GM06990 (cell line): ENCODE measurements at regions not wholly inside any gene's neighbourhood (a gene's known extent, or its start where the extent isn't known, plus 50 kb on each side); places are given as distances from the start of the nearest gene placed in this dataset.

Experiments used
- DNase-seq: peaks from one replicate; pipeline ENCODE4 v3.0.0-alpha.2; 2011; ENCODE audit not compliant: insufficient read length; ENCODE audit errors: extremely low read depth
- H3K27me3 ChIP-seq: replicated peaks from 2 replicates; pipeline ENCODE4 v1.6.0; 2011; ENCODE audit warnings: low read length; ENCODE audit not compliant: control insufficient read depth, insufficient read depth
- H3K36me3 ChIP-seq: 2 replicates; pipeline ENCODE4 v1.5.1; 2011; ENCODE audit warnings: low read length; ENCODE audit not compliant: control insufficient read depth, insufficient read depth
- H3K4me3 ChIP-seq: replicated peaks from 2 replicates; pipeline ENCODE4 v1.5.1; 2011; ENCODE audit warnings: low read depth, mild to moderate bottlenecking, control low read depth, low read length
- TF ChIP-seq, protein P1 (sequence below): IDR thresholded peaks from 2 replicates; pipeline ENCODE4 v1.5.1; 2011; ENCODE audit warnings: low read length, control low read depth, mild to moderate bottlenecking, inconsistent platforms; ENCODE audit not compliant: insufficient read depth, poor library complexity, severe bottlenecking

GRCh38 chr7:47724335-47724982 lies 142.5 kb upstream of the TNS3 start:
- H3K27me3 ChIP-seq = peaks cover 4% of the 10 kb centered on the region

DNA sequence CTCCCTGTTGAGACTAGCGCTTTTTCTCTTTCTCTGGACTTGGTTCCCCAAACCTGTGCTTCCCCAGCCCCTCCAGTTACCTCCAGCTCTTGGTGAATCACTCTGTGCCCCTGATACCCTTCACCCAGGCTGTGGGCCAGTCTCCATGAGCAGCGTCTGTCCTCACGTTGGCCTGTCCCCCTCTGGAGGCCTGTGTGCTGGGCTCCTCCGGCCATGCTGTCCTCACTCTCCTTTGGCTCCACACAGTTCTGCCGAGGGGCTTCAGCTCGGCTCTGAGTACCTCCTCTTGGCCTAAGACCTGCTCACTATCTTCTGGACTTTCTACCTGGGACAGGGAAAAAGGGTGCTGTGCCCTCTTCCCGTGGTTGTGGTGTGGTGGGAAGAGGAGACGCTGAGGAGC lies 140.2 kb upstream of the TNS3 start:
- no peak for DNase-seq
- peaks cover 4% of the 10 kb centered on the region for H3K27me3 ChIP-seq
- TF ChIP-seq, protein P1, sequence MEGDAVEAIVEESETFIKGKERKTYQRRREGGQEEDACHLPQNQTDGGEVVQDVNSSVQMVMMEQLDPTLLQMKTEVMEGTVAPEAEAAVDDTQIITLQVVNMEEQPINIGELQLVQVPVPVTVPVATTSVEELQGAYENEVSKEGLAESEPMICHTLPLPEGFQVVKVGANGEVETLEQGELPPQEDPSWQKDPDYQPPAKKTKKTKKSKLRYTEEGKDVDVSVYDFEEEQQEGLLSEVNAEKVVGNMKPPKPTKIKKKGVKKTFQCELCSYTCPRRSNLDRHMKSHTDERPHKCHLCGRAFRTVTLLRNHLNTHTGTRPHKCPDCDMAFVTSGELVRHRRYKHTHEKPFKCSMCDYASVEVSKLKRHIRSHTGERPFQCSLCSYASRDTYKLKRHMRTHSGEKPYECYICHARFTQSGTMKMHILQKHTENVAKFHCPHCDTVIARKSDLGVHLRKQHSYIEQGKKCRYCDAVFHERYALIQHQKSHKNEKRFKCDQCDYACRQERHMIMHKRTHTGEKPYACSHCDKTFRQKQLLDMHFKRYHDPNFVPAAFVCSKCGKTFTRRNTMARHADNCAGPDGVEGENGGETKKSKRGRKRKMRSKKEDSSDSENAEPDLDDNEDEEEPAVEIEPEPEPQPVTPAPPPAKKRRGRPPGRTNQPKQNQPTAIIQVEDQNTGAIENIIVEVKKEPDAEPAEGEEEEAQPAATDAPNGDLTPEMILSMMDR = no peak
- H3K4me3 ChIP-seq = no peak overlapping the region
- H3K36me3 ChIP-seq = no peaks in the 10 kb centered on the region

More at GRCh38 chr7:47724335-47724982, 142.5 kb upstream of the TNS3 start:
- no peak for DNase-seq
- H3K36me3 ChIP-seq = no peaks in the 10 kb centered on the region
- H3K4me3 ChIP-seq = no peak overlapping the region
- TF ChIP-seq, protein P1 = no peak

DNA sequence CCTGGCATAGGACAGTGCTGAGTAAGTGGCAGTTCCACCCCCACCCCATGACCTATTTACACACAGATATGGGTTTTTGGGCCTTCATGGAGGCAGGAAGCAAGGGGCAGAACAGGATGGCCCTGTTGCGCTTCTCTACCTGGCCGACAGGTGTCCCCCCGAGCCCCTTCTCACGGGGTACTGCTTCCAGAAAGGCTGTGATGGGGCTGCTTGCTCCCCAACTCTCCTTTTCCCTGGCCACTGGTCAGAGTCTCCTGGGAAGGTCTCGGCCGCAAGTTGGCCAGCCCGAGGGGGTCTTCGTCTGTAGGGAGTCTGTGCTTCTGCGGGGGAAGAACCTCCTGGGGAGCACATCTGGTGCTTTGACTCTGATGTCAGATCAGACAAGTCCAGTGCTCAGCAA lies 139.8 kb upstream of the TNS3 start:
- H3K4me3 ChIP-seq = no peak overlapping the region
- TF ChIP-seq, protein P1 = peak; percentile 47
- H3K27me3 ChIP-seq = peaks cover 4% of the 10 kb centered on the region

GRCh38 chr7:47720907-47721244 lies 139.0 kb upstream of the TNS3 start:
- peaks cover 4% of the 10 kb centered on the region for H3K27me3 ChIP-seq
- H3K36me3 ChIP-seq = no peaks in the 10 kb centered on the region
- no peak for DNase-seq
- TF ChIP-seq, protein P1 = no peak
- no peak overlapping the region for H3K4me3 ChIP-seq

More for the DNA sequence above, 139.8 kb upstream of the TNS3 start:
- DNase-seq = no peak
- no peaks in the 10 kb centered on the region for H3K36me3 ChIP-seq

GRCh38 chr7:47720141-47720906 lies 138.4 kb upstream of the TNS3 start:
- H3K36me3 ChIP-seq = no peaks in the 10 kb centered on the region
- H3K4me3 ChIP-seq = no peak overlapping the region
- no peak for DNase-seq
- TF ChIP-seq, protein P1 = no peak
- peaks cover 4% of the 10 kb centered on the region for H3K27me3 ChIP-seq
